ENCODE measurements at regions not wholly inside any gene's neighbourhood (a gene's known extent, or its start where the extent isn't known, plus 50 kb on each side); places are given as distances from the start of the nearest gene placed in this dataset.
"Not testable (repeated sequence)": the region's sequence is repeated elsewhere in the genome, so short reads cannot be mapped to it uniquely, and the experiment has no call there.

- DNase-seq, result not testable (repeated sequence)
These were observed 1546.5 kb downstream of the RPIA start for GRCh38 chr2:90237923-90238361.

- not testable (repeated sequence) for DNase-seq
These were observed 1547.2 kb downstream of the RPIA start for GRCh38 chr2:90238505-90239230.

- DNase-seq, result not testable (repeated sequence)
These were observed 1548.3 kb downstream of the RPIA start for GRCh38 chr2:90239769-90240168.

GRCh38 chr2:90244902-90245765 is 1553.7 kb downstream of the RPIA start:
- DNase-seq, result not testable (repeated sequence)

- DNase-seq, result not testable (repeated sequence)
These were observed 1556.9 kb downstream of the RPIA start for GRCh38 chr2:90248400-90248799.

- not testable (repeated sequence) for DNase-seq
These were observed 1558.9 kb downstream of the RPIA start for GRCh38 chr2:90250350-90250749.

- not testable (repeated sequence) for DNase-seq
These were observed 1560.1 kb downstream of the RPIA start for GRCh38 chr2:90251576-90251975.

- not testable (repeated sequence) for DNase-seq
These were observed 1561.8 kb downstream of the RPIA start for GRCh38 chr2:90253306-90253705.

- not testable (repeated sequence) for DNase-seq
These were observed 1575.4 kb downstream of the RPIA start for GRCh38 chr2:90266888-90267287.

- DNase-seq, result not testable (repeated sequence)
These were observed 1596.3 kb downstream of the RPIA start for GRCh38 chr2:90287751-90288150.

GRCh38 chr2:90288396-90288795 is 1596.9 kb downstream of the RPIA start:
- not testable (repeated sequence) for DNase-seq

- not testable (repeated sequence) for DNase-seq
These were observed 1598.0 kb downstream of the RPIA start for GRCh38 chr2:90289291-90289980.

GRCh38 chr2:90290701-90291100 is 1599.2 kb downstream of the RPIA start:
- not testable (repeated sequence) for DNase-seq

GRCh38 chr2:90291168-90291883 is 1599.9 kb downstream of the RPIA start:
- not testable (repeated sequence) for DNase-seq

GRCh38 chr2:90291934-90292333 is 1600.5 kb downstream of the RPIA start:
- DNase-seq, result not testable (repeated sequence)

GRCh38 chr2:90292451-90292850 is 1601.0 kb downstream of the RPIA start:
- DNase-seq, result not testable (repeated sequence)

- DNase-seq, result not testable (repeated sequence)
These were observed 1601.8 kb downstream of the RPIA start for GRCh38 chr2:90293224-90293623.

GRCh38 chr2:90293806-90294205 is 1602.3 kb downstream of the RPIA start:
- DNase-seq, result not testable (repeated sequence)

GRCh38 chr2:90295036-90295750 is 1603.7 kb downstream of the RPIA start:
- DNase-seq, result not testable (repeated sequence)

GRCh38 chr2:90296484-90296777 is 1605.0 kb downstream of the RPIA start:
- not testable (repeated sequence) for DNase-seq

GRCh38 chr2:90297701-90298100 is 1606.2 kb downstream of the RPIA start:
- DNase-seq, result not testable (repeated sequence)

All from NCI-H1105 treated with DMSO at 0.1 percent for 48 hours (cell line).